HG03108 (cell line): ENCODE measurements at regions not wholly inside any gene's neighbourhood (a gene's known extent, or its start where the extent isn't known, plus 50 kb on each side); places are given as distances from the start of the nearest gene placed in this dataset.
"Not testable (repeated sequence)": the region's sequence is repeated elsewhere in the genome, so short reads cannot be mapped to it uniquely, and the experiment has no call there.

Experiments used
- ATAC-seq: cut with Tn5 transposase; IDR thresholded peaks from one replicate; pipeline ENCODE4 v1.9.1; 2021; ENCODE audit warnings: moderate library complexity; ENCODE audit not compliant: unreplicated experiment

GRCh38 chr6:22171006-22171405 is 125.8 kb downstream of the PRL start:
- not testable (repeated sequence) for ATAC-seq

DNA sequence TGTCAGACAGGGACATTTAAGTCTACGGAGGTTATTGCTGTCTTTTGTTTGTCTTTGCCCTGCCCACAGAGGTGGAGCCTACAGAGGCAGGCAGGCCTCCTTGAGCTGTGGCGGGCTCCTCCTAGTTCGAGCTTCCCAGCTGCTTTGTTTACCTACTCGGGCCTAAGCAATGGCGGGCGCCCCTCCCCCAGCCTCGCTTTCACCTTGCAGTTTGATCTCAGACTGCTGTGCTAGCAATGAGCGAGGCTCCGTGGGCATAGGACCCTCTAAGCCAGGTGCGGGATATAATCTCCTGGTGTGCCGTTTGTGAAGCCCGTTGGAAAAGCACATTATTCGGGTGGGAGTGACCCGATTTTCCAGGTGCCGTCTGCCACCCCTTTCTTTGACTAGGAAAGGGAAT is 125.0 kb downstream of the PRL start:
- ATAC-seq = not testable (repeated sequence)

DNA sequence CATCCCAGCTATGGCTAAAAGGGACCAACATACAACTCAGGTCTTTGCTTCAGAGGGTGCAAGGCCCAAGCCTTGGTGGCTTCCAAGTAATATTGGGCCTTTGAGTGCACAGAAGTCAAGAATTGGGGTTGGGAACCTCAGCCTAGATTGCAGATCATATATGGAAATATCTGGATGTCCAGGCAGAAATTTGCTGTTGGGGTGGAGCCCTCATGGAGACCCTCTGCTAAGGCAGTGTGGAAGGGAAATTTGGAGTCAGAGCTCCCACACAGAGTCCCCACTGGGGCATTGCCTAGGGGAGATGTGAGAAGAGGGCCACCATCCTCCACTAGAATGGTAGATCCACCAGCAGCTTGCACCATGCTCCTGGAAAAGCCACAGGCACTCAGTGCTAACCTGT is 123.5 kb downstream of the PRL start:
- ATAC-seq = no peak

DNA sequence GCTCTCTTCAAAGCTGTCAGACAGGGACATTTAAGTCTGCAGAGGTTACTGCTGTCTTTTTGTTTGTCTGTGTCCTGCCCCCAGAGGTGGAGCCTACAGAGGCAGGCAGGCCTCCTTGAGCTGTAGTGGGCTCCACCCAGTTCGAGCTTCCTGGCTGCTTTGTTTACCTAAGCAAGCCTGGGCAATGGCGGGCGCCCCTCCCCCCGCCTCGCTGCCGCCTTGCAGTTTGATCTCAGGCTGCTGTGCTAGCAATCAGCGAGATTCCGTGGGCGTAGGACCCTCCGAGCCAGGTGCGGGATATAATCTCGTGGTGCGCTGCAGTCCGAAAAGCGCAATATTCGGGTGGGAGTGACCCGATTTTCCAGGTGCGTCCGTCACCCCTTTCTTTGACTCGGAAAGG is 116.6 kb downstream of the PRL start:
- not testable (repeated sequence) for ATAC-seq

DNA sequence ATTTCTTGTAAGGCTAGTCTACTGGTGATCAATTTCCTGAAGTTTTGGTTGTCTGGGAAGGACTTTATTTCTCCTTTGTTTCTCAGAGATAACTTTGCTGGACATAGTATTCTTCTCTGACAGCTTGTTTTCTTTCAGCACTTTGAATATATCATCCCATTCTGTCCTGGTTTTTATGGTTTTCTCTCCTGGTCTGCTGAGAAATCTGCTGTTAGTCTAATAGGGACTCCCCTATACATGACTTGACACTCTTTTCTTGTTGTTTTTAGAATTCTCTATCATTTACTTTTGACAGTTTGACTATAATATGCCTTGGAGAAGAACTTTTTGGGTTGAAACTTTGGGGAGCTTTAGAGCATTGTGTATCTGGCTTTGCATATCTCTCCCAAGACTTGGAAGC is 112.5 kb downstream of the PRL start:
- no peak for ATAC-seq

GRCh38 chr6:22189946-22190345 is 106.9 kb downstream of the PRL start:
- ATAC-seq = no peak

DNA sequence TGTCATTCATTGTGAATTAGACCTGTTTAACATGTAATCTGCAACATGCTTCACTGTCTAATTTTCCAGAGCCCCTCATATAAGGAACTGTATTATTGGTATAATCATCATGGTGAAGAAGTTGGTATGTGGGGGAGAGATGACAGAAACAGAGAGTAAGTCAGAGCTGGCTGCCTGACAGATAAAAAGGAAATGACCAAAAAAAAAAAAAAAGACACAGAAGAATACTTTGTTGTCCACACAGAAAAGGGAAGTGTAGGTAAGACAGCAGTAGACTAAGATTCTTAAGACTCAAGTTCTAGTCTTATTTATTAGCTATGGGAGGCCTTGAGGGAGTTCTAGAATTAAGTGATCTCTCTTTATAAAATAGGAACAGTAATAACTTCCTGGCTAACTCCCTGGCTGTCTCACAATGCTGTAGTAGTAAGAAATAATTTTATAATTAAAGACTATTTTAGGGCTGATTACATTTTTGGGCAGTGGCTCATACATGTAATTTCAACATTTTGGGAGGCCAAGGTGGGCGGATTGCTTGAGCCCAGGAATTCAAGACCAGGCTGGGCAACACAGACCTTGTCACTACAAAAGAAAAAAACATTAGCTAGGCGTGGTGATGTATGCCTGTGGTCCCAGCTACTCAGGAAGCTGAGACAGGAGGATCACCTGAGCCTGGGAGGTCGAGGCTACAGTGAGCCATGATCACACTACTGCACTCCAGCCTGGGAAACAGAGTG is 102.5 kb downstream of the PRL start:
- ATAC-seq = no peak

- ATAC-seq = no peak
Observed at GRCh38 chr6:22199771-22200170, 97.1 kb downstream of the PRL start.

- no peak for ATAC-seq
Observed at GRCh38 chr6:22204153-22204552, 92.7 kb downstream of the PRL start.

- no peak for ATAC-seq
Observed at GRCh38 chr6:22205266-22205665, 91.6 kb downstream of the PRL start.

DNA sequence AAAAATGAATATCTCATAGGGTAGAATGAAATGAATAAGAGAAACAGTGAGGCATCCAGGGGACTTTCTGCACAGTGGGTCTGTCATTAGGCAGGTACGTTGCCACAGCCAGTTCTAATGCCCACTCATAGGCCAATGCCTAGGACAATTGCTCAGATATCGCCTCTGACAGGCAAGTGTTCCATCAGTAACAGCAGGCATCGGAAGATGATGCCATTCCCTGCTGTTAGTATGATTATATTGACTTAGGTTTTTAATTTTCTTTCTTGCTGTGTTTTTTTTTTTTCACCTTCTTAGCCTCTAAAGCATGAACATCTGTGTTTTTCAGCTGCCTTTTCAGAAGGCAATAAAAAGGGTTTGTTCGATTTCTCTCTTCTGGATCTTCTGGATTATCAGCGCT is 90.7 kb downstream of the PRL start:
- ATAC-seq = no peak

- no peak for ATAC-seq
Observed at GRCh38 chr6:22208026-22208425, 88.8 kb downstream of the PRL start.

DNA sequence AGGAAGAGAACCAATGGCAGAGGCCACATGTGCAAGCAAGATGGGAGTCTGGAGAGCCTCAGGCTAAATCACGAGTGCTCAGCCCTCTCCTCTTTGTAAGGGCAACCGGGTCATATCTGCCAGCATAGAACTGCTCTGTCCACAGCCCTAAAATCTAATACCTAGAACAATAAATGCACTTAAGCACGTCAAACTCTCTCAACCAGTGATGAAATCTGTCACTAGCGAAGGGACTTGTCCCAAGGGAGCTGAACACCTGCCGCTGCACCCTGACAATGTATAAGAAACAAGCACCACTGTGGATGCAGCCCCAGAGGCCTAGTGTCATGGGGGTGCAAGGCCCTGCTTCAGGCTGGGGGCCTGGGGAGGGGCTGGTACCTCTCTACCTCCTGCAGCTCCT is 82.5 kb downstream of the PRL start:
- no peak for ATAC-seq

- ATAC-seq = not testable (repeated sequence)
Observed at GRCh38 chr6:22215474-22215873, 81.4 kb downstream of the PRL start.

DNA sequence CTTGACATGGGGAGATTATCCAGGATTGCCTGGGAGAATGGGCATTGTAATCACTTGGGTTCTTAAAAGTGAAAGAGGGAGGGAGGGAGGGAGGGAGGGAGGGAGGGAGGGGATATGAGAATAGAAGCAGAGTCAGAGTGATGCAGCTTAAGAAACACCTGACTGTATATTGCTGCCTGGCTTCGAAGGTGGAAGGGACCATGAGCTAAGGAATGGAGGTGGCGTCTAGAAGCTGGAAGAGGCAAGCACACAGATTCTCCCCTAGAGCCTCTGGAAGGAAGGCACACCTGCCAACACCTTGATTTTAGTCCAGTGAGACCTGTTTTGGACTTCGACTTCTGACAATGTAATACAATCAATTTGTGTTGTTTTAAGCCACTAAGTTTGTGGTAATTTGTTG is 78.4 kb downstream of the PRL start:
- no peak for ATAC-seq

DNA sequence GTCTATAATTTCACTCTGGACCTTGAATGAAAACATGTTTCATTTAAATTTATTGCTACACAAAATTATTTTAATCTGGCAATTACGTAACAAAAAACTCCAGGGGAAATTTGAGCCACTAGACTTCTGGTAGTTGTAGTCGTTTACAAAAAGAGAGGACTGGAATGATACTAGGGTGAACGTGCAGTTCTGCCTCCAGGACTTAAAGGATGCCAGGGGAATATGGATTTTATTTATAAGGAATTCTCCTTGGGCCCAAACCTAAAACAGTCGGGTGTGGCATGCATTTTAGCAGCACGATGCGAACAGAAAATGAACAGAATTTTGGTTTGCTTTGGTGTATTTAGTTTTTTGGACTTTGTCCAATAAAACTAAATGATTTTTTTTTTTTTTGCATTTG is 76.9 kb downstream of the PRL start:
- ATAC-seq = no peak

DNA sequence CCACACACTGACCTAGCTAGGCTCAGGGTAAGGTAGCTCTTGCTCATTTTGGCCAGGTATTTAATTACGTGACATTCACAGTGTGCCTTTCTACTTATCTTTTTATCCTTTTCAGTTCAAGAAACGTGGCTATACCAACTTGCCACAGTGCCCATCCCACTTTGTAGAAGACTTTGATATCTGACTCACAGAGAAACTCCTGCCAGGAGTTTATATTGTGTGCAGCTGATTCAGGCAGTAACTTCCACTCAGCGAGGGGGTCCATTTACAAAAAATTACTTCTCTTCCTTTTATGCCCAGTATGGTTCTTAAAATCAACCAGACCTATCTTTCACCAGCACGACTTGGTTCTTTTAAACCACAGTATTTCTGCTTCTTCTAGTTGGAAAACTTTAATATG is 75.6 kb downstream of the PRL start:
- ATAC-seq = no peak

- ATAC-seq = no peak
Observed at GRCh38 chr6:22221630-22222029, 75.2 kb downstream of the PRL start.

GRCh38 chr6:22222469-22222868 is 74.4 kb downstream of the PRL start:
- ATAC-seq = no peak

GRCh38 chr6:22227824-22228610 is 68.8 kb downstream of the PRL start:
- no peak for ATAC-seq

GRCh38 chr6:22231050-22231449 is 65.8 kb downstream of the PRL start:
- ATAC-seq = no peak

DNA sequence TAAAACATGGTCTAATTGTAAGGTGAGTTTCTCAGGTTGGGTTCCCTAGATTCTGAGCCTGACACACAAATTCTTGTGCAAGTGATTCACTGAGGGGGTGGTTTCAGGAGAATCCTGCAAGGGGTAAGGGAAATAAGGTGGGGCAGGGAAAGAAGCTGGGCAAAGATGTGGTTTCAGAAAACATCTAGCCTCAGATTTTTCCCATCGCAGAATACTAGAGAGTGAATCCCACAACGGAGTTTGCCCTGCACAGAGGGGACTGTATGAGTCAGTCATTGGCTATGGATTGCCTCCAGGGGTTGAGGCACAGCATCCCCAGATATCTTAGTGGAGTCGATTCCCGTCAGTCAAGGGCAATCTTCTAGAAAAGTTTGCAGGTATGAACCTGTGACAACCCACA is 65.2 kb downstream of the PRL start:
- no peak for ATAC-seq
